AG10803 (cell line): ENCODE measurements at regions not wholly inside any gene's neighbourhood (a gene's known extent, or its start where the extent isn't known, plus 50 kb on each side); places are given as distances from the start of the nearest gene placed in this dataset.

Experiments
- DNase-seq: peaks from one replicate; pipeline ENCODE4 v3.0.0; 2010; ENCODE audit warnings: low read depth
- H3K4me3 ChIP-seq: 2 replicates; pipeline ENCODE4 v1.5.1; 2011; ENCODE audit warnings: mild to moderate bottlenecking, low read length, control low read depth
- TF ChIP-seq, protein P1 (sequence below): conservative IDR thresholded peaks from 2 replicates; pipeline ENCODE4 v1.5.1; 2011; ENCODE audit warnings: mild to moderate bottlenecking, low read length, control low read depth, inconsistent platforms

DNA sequence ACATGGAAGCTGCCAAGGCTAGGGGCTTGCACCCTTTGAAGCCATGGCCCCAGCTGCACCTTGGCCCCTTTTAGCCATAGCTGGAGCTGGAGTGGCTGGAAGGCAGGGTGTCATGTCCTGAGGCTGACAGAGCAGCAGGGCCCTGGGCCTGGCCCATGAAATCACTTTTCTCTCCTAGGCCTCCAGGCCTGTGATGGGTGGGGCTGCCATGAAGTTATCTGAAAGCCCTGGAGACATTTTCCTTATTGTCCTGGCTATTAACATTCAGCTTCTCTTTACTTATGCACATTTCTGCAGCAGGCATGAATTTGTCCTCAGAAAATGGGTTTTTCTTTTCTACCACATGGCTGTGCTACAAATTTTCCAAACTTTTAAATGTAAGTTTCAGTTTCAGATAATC, 106.9 kb upstream of the ELMO1 start:
- TF ChIP-seq, protein P1, sequence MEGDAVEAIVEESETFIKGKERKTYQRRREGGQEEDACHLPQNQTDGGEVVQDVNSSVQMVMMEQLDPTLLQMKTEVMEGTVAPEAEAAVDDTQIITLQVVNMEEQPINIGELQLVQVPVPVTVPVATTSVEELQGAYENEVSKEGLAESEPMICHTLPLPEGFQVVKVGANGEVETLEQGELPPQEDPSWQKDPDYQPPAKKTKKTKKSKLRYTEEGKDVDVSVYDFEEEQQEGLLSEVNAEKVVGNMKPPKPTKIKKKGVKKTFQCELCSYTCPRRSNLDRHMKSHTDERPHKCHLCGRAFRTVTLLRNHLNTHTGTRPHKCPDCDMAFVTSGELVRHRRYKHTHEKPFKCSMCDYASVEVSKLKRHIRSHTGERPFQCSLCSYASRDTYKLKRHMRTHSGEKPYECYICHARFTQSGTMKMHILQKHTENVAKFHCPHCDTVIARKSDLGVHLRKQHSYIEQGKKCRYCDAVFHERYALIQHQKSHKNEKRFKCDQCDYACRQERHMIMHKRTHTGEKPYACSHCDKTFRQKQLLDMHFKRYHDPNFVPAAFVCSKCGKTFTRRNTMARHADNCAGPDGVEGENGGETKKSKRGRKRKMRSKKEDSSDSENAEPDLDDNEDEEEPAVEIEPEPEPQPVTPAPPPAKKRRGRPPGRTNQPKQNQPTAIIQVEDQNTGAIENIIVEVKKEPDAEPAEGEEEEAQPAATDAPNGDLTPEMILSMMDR: no peak
- DNase-seq: no peak
- H3K4me3 ChIP-seq: no peak overlapping the region

DNA sequence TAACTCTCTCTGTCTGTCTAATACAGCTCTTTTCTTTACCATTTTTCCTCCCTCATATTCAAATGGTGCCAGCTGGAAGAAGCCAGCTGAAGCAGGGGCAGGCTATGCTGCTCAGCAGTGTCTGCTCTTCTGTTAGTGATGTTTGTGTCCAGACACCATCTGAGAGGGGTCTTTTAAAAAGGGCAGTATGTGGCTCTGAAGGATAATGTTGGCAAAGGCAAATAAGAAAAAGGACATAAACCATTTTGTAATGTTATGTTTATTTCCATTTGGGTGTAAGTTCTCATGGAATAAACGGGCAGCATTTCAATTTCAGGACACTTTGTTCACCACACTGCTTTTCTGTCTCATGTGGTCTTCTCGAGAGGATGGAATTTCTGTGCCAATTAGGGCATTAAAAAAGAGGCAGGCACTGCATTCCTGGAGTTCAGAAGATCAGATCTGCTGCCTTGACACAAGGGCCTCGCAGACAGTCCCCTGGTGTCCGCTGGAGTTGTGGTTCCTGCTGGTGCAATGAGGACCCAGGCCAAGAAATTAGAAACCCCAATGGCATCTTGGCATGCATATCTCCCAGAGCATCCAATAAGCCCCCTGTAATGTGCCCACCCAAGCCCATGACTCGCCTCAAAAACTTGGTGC, 109.0 kb upstream of the ELMO1 start:
- TF ChIP-seq, protein P1: no peak
- no peak overlapping the region for H3K4me3 ChIP-seq
- no peak for DNase-seq

DNA sequence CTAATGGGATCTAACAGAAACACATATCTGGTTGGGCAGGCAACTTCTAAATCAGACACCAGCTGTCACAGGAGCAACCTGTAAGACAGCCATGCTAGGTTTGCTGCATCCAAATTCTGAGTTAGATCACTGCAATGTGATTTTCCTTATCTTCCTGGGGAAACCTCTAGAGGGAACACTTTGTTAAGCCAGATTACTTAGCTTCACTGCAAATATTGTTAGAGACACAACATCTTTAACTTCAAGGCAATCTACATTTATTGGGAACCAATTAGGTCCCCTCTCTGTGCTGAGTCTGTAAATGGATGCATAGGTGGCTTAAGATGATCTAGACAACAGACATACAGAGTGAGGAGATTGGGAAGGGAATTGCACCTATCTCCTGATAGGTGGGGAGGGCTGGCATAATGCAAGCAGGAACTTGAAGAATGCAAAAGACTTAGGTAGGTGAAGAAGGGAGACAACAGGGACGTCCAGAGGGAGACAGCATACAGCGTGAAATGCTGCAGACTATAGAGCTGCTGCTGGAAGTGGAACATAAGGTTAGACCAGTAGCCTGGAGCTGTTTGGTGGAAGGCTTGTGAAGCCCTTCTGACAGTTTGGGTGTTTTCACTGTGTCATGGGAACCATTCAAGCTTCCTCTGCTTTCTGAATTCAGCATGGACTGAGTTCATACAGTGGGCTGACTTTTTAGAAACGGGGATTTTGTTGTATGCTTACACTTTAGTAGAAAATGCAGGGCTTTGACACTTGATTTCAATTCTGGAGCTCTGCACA, 109.8 kb upstream of the ELMO1 start:
- TF ChIP-seq, protein P1: no peak
- H3K4me3 ChIP-seq: no peak overlapping the region

DNA sequence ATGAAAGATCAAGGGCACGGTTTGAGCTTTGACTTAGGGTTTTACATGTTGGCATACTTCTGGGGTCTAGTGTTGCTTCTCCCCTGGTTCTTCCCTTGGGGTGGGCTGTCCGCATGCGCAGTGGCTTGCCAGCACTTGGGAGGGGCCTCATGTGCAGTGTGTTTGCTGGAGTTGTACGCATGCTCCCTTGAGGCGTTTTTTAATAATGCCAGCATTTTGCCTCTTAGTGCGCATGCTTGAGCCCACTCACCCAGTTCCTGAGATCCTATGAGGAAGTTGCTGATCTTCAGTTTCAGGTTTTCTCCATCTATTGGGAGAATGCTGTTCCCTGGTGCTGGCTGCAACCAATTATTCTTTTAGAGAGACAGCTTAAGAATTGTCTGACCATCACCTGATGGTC, 113.4 kb upstream of the GPR141 start:
- TF ChIP-seq, protein P1: no peak
- no peak overlapping the region for H3K4me3 ChIP-seq
- DNase-seq: no peak

More for the DNA sequence above, 109.8 kb upstream of the ELMO1 start:
- DNase-seq: no peak

DNA sequence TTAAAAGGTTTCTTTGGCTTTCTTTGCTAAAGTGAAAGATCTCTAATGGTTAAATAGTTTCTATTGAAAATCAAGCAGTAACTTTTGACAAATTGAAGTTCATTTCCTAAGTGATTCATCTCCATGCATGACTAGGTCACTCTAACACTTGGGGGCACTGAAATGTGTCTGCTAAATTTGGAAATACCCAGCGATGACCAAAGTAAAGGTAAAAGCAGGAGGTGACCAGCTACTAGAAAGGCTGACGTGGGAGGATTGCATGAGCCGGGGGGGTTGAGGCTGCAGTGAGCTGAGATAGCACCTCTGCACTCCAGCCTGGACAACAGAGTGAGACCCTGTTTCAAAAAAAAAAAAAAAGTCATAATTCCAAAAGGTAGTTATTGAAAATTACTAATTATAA, 111.8 kb upstream of the GPR141 start:
- no peak for DNase-seq
- no peak overlapping the region for H3K4me3 ChIP-seq
- TF ChIP-seq, protein P1: no peak

DNA sequence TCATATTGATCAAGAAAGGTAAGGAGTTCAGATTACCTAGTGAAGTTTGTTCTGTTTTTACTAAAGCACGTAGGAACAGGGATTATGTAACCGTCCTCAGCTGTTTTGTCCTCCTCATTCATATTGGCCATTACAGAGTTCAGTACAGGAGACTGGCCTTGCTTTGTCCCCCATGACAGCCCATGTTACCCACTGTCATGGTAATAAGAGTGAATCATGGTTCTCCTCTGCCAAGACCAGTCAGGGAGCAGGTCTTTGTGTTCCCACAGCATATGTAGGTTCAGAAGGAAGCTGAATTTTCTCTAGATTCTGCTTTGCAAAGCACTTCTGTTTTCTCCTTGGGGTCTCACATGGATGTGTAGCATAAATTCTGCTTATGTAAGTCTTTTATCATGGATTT, 106.2 kb upstream of the GPR141 start:
- TF ChIP-seq, protein P1: no peak
- DNase-seq: no peak
- H3K4me3 ChIP-seq: no peak overlapping the region

DNA sequence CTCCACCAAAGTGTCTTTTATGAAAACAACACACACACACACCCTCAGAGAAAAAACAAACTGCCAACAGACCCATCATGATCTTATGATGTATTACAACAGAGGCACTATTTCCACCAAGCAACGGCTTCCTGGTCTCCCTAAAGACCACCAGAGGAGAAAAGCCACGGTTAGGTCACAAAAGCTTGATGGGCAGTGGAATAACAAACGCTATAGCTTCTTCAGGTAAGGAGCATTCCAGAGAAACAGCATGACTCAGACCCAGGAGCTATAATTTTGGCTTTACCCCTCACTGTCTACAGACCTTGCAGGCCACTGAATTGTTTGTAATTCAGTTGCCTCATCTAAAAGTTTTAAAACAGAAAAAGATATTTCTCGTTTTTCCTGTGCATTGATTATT, 105.7 kb upstream of the GPR141 start:
- TF ChIP-seq, protein P1: no peak
- no peak for DNase-seq

More for the DNA sequence above, 105.7 kb upstream of the GPR141 start:
- no peak overlapping the region for H3K4me3 ChIP-seq
